Fibroblast of lung (primary cell): ENCODE measurements at regions not wholly inside any gene's neighbourhood (a gene's known extent, or its start where the extent isn't known, plus 50 kb on each side); places are given as distances from the start of the nearest gene placed in this dataset.

Source experiments
- EZH2 ChIP-seq: IDR thresholded peaks from 2 replicates; pipeline ENCODE4 v1.5.1; 2012; ENCODE audit warnings: low read length, control low read depth, mild to moderate bottlenecking; ENCODE audit errors: missing control alignments
- TF ChIP-seq, protein P1 (sequence below), 2 donors: IDR thresholded peaks in 1 of 2; conservative IDR thresholded peaks in 1 of 2; 1 replicate in 1 of 2; 2 replicates in 1 of 2; pipeline ENCODE4 v1.5.1; 2011 to 2012; ENCODE audit warnings: low read length in 2 of 2, control low read depth in 1 of 2, inconsistent platforms in 1 of 2, low read depth in 1 of 2, mild to moderate bottlenecking in 1 of 2

DNA sequence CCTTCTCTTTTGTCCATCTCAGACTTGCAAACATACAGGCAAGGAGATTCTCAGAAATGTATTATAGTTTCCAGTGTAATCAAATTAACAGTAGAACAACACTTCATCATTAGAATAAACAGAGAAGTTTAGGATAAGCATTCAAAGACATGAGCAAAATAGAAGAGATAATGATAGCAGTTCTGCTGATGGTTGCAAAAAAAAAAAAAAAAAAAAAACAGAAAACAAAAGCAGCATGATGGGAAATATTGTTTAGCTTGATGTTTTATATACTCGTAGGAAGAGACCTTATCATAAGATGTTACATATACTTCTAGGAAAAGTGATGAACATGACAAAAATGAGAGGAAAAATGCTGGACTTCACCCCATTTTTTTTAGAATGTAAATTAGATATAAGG, 1356.2 kb downstream of the MAT2B start:
- TF ChIP-seq, protein P1, sequence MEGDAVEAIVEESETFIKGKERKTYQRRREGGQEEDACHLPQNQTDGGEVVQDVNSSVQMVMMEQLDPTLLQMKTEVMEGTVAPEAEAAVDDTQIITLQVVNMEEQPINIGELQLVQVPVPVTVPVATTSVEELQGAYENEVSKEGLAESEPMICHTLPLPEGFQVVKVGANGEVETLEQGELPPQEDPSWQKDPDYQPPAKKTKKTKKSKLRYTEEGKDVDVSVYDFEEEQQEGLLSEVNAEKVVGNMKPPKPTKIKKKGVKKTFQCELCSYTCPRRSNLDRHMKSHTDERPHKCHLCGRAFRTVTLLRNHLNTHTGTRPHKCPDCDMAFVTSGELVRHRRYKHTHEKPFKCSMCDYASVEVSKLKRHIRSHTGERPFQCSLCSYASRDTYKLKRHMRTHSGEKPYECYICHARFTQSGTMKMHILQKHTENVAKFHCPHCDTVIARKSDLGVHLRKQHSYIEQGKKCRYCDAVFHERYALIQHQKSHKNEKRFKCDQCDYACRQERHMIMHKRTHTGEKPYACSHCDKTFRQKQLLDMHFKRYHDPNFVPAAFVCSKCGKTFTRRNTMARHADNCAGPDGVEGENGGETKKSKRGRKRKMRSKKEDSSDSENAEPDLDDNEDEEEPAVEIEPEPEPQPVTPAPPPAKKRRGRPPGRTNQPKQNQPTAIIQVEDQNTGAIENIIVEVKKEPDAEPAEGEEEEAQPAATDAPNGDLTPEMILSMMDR (conservative IDR thresholded peaks at IDR 0.05 in 1 of 2, IDR thresholded peaks at IDR 0.05 in 1 of 2; ENCODE audit: low read depth in 1 of 2, low read length in 2 of 2), result no peak
- TF ChIP-seq EZH2, result no peak
